NCI-H345 treated with DMSO at 0.1 percent for 48 hours (cell line): ENCODE measurements at regions not wholly inside any gene's neighbourhood (a gene's known extent, or its start where the extent isn't known, plus 50 kb on each side); places are given as distances from the start of the nearest gene placed in this dataset.
"Not testable (repeated sequence)": the region's sequence is repeated elsewhere in the genome, so short reads cannot be mapped to it uniquely, and the experiment has no call there.

Source experiments
- DNase-seq: peaks from one replicate; lab custom pipeline; 2025; ENCODE audit not compliant: unreplicated experiment; lab: John Stamatoyannopoulos, UW

GRCh38 chr7:94173436-94173835 lies 169.3 kb upstream of the BET1 start:
- no peak for DNase-seq

- DNase-seq, result no peak
Observed at GRCh38 chr7:94174375-94174774, 170.2 kb upstream of the BET1 start.

- DNase-seq, result no peak
Observed at GRCh38 chr7:94174956-94175355, 170.8 kb upstream of the BET1 start.

DNA sequence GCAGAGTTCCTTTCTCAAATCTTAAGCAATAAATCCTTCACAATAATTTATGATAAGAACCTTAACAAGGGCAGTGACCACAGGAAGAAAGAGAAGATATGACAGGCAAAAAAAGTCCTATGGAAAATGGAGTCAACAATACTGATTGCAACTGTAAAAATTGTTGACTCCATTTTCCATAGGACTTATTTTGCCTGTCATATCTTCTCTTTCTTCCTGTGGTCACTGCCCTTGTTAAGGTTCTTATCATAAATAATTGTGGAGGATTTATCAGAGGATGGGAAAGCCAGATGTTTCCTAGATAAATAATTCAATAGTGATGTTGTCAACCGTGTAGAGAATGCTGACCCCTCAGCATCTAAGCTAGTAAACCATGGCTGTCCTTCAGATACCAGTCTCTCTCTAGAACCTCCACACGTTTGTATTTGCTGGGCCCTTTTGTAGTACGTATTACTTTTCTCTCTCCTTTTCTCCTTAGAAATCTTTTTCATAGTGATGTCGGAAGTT lies 172.6 kb upstream of the BET1 start:
- no peak for DNase-seq

DNA sequence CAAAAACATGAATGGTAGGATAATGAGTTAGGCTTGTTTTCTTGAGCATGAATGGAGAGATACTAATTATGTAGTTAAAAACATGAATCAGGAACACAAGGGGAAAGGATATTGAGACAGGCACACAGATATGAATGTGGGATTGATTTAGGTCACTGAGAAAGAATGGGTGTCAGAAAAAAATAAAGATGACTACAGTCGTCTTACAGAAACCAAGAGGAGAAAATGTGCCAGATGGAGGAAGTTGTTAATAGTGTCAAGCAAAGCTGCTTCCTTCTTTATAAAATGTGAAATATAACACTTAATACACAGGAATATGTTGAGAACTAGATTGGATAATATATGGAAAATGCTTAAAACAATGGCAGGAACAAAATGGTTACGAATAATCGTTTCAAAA lies 173.3 kb upstream of the BET1 start:
- DNase-seq, result no peak

- no peak for DNase-seq
Observed at GRCh38 chr7:94178230-94178629, 174.1 kb upstream of the BET1 start.

GRCh38 chr7:94179466-94179865 lies 175.3 kb upstream of the BET1 start:
- no peak for DNase-seq

- DNase-seq, result no peak
Observed at GRCh38 chr7:94182066-94182465, 177.9 kb upstream of the BET1 start.

DNA sequence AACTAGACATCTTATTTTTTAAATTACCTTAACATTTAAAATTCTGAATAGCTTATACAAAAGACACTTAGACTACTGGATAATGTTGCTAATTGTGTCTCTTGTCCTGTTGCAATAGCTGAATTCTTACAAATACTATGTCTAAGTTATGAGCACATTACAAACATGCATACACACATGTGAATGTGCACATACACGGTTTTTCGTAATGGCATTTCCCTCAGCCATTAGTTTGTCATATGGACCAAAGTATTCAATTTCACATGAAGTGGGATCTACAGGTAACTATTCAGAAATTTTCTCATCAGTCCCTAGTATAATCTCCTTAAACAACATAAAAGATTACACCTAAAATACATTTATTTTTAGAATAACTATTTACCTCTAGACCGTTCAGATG lies 178.6 kb upstream of the BET1 start:
- DNase-seq, result no peak

DNA sequence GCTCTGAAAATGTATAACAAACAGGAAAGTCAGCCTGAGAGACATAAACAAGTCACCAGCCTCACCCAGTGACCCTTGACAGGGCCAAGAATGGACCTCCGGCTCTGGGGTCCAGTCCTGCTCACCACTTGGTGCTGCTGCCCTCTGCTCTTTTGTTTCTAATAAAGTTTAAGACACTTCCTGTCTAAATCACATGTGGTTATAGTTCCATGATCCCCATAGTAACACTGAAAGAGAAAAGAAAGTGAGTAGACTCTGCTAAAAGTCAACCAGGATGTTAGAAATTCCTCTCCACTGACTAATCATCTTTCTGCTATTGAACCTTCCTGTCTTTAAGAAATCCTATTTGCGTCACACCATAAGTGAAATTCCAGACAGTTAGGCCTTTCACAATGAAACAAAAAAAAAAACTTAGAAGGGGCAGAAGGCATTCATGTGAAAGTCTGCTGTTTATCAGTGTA lies 179.2 kb upstream of the BET1 start:
- no peak for DNase-seq

DNA sequence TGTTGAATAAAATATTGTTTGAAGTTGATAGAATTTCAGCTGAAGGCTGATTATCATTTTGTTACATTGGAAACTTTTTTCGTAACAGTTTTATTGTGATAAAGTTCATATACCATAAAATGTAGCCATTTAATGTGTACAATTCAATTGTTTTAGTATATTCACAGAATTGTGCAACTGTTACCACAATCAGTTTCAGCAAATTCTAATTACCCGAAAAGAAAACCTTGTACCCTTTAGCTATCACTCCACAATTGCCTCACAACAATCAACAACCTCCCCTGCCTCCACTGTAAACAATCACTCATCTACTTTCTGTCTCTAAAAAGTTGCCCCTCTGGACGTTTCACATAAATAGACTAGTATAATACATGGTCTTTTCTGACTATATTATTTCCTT lies 179.7 kb upstream of the BET1 start:
- DNase-seq, result no peak

GRCh38 chr7:94188350-94188749 lies 184.2 kb upstream of the BET1 start:
- no peak for DNase-seq

GRCh38 chr7:94190599-94191061 lies 186.5 kb upstream of the BET1 start:
- no peak for DNase-seq

GRCh38 chr7:94194426-94194825 lies 190.3 kb upstream of the BET1 start:
- DNase-seq, result not testable (repeated sequence)

DNA sequence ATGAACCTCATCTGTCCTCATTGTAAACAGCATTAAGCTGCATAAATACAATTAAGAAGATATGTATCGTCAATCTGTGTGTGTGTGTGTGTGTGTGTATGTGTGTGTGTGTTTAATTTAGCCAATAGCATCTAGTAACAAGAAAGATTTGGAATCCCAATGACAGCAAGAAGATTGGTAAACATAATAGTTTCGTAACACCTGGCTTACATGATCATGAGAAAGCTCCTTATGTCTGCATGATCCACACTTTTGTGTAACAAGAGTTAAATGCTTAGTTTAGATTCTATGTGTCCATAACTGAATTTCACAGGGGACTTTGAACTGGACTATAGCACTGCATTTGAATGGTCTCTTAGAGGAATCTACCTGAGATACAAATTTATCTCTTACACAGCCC lies 191.0 kb upstream of the BET1 start:
- DNase-seq, result no peak

DNA sequence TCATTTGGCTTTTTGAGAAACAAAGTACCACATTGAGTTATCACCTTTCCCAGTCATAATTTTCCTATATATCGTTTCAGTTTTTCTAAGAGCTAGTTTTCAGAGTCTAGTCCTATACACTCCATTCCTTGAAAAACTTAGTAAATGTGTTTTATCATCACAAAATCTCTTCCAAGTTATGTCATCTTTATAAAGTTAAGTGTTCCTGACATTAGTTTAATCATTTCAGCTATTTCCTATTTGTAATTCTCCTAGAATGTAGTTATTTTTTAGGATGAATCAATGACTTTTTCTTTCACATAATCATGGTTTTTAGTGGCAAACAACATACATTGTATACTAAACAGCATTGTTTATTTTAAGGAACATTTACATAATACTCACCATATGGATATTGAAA lies 191.7 kb upstream of the BET1 start:
- DNase-seq, result no peak

- no peak for DNase-seq
Observed at GRCh38 chr7:94205529-94205928, 189.2 kb upstream of the COL1A2 start.

GRCh38 chr7:94206295-94206694 lies 188.4 kb upstream of the COL1A2 start:
- no peak for DNase-seq

DNA sequence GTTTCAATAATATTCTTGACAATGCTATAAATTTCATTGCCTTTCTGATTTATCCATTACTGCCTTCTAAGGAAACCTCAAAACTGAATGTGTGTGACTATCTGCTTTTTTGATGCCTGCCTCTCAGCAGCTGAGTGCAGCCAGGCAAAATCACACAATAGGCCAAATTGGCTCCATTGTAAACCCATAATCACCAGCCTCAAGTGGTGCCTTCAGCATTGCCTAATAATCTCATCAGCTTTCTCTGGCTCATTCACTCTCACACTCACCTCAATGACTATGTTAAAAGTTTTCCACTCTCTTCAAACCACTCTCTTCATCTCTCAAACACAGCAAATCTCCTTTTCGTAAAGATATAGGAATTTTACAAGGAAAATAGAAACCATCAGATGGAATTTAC lies 182.5 kb upstream of the COL1A2 start:
- DNase-seq, result no peak

DNA sequence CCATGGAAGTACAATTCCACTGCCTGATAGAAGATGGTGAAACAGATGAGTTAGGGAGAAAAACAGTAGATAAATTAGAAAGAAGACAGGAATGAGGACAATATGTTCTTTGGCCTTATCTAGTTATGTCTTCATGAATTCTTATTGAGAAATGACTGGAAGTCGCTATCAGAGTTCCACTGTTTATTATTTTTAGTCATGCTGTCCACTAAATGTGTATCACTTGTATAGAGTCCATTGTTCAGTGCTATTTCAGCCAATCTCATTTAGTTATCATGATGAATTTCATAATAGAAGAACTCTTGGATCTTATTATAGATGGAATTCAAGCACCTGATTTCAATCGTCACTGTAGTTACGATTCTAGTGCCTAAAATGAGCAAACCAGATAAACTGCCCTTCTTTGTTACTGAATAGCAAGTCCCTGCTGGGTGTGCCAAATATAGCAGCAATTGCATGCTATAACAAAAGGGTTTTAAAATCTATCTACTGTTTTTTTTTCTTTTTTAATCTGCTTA lies 177.7 kb upstream of the COL1A2 start:
- no peak for DNase-seq

DNA sequence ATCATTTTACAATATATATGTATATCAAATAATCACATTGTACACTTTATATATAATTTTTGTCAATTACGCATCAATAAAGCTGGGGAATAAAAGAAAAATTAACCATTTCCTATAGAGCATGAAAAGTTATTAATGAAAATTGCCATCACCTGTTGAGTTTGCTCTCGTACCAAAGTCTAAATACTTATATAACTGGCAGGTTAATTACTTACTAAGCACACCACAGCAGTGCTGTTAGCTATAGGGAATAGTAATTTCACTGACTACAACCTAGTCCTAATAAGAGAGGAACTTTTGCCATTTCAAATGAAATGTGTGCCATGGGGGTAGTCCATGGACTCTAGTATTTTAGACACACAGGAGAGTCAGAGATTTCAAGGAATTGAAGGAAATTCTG lies 176.9 kb upstream of the COL1A2 start:
- no peak for DNase-seq

- DNase-seq, result no peak
Observed at GRCh38 chr7:94222516-94222915, 172.2 kb upstream of the COL1A2 start.

GRCh38 chr7:94223375-94224084 lies 171.2 kb upstream of the COL1A2 start:
- DNase-seq, result peak; percentile 54
